SK-N-MC (cell line): ENCODE measurements at regions not wholly inside any gene's neighbourhood (a gene's known extent, or its start where the extent isn't known, plus 50 kb on each side); places are given as distances from the start of the nearest gene placed in this dataset.

Experiments
- EZH2 ChIP-seq: fragments of 200-600 bp; sonication (generic); IDR thresholded peaks from one replicate; pipeline ENCODE4 v1.6.1; 2017; ENCODE audit warnings: antibody characterized with exemption
- POLR2AphosphoS5 ChIP-seq: IDR thresholded peaks from 2 replicates; pipeline ENCODE4 v1.6.1; 2012; ENCODE audit warnings: mild to moderate bottlenecking, low read depth, low read length, borderline replicate concordance

GRCh38 chr10:128540128-128540762 is 414.0 kb upstream of the MKI67 start:
- TF ChIP-seq POLR2AphosphoS5 (no peak), EZH2 (no peak)
